CD4-positive, alpha-beta memory T cell (primary cell): ENCODE measurements at regions not wholly inside any gene's neighbourhood (a gene's known extent, or its start where the extent isn't known, plus 50 kb on each side); places are given as distances from the start of the nearest gene placed in this dataset.

Source experiments
- CTCF ChIA-PET: fragments of 350-600 bp; sonication (Branson Sonifier 250); formaldehyde crosslinking; loops from one replicate; lab custom pipeline; 2021; ENCODE audit warnings: inconsistent platforms; ENCODE audit not compliant: partially characterized antibody; lab: Charles Lee
- POLR2A ChIA-PET: fragments of 350-600 bp; sonication (Branson Sonifier 250); formaldehyde crosslinking; loops from one replicate; lab custom pipeline; 2021; ENCODE audit not compliant: partially characterized antibody; lab: Charles Lee
- DNase-seq, 5 donors: peaks; one replicate each; pipeline versions ENCODE4 v3.0.0 to v3.0.0-alpha.2; 2020 to 2022; ENCODE audit warnings: mixed read lengths in 1 of 5
- H3K27ac ChIP-seq: one replicate; pipeline ENCODE4 v1.7.0; 2013; ENCODE audit warnings: low read depth, low read length
- H3K27me3 ChIP-seq: 2 replicates; pipeline ENCODE4 v1.7.0; 2013; ENCODE audit warnings: mild to moderate bottlenecking, low read length, moderate library complexity; ENCODE audit not compliant: insufficient read depth
- H3K36me3 ChIP-seq: 2 replicates; pipeline ENCODE4 v1.7.0; 2013; ENCODE audit warnings: mild to moderate bottlenecking, low read length, moderate library complexity; ENCODE audit not compliant: insufficient read depth
- H3K4me1 ChIP-seq: 2 replicates; pipeline ENCODE4 v1.7.0; 2013; ENCODE audit warnings: mild to moderate bottlenecking, low read length, moderate library complexity; ENCODE audit not compliant: insufficient read depth
- H3K4me3 ChIP-seq, 2 donors: one replicate each; pipeline ENCODE4 v1.7.0; 2013; ENCODE audit warnings: low read length in 2 of 2, mild to moderate bottlenecking in 1 of 2
- H3K9me3 ChIP-seq, 2 donors: one replicate each; pipeline ENCODE4 v1.7.0; 2013; ENCODE audit warnings: low read length in 2 of 2, control low read depth in 1 of 2; ENCODE audit not compliant: control insufficient read depth in 1 of 2
- H3K27ac Mint-ChIP-seq, 7 donors: one replicate each; pipeline ENCODE4 v1.8.0; 2020 to 2021; ENCODE audit warnings: mixed read lengths in 7 of 7, mild to moderate bottlenecking in 6 of 7, inconsistent platforms in 3 of 7, moderate library complexity in 3 of 7
- H3K27me3 Mint-ChIP-seq, 2 donors: one replicate each; pipeline ENCODE4 v1.8.0; 2020 to 2021; ENCODE audit warnings: mixed read lengths in 2 of 2
- H3K36me3 Mint-ChIP-seq, 2 donors: one replicate each; pipeline ENCODE4 v1.8.0; 2020 to 2021; ENCODE audit warnings: mixed read lengths in 2 of 2, inconsistent platforms in 1 of 2, mild to moderate bottlenecking in 1 of 2
- H3K4me1 Mint-ChIP-seq, 4 donors: one replicate each; pipeline ENCODE4 v1.8.0; 2020 to 2021; ENCODE audit warnings: mixed read lengths in 4 of 4, mild to moderate bottlenecking in 1 of 4
- H3K4me3 Mint-ChIP-seq, 8 donors: one replicate each; pipeline ENCODE4 v1.8.0; 2020 to 2021; ENCODE audit warnings: mixed read lengths in 8 of 8, mild to moderate bottlenecking in 7 of 8, moderate library complexity in 6 of 8, inconsistent platforms in 3 of 8
- H3K9me3 Mint-ChIP-seq, 8 donors: one replicate each; pipeline ENCODE4 v1.8.0; 2020 to 2021; ENCODE audit warnings: mixed read lengths in 8 of 8, mild to moderate bottlenecking in 5 of 8, inconsistent platforms in 3 of 8, moderate library complexity in 1 of 8
- intact Hi-C: fragments of 100-400 bp; cut with micrococcal nuclease; formaldehyde crosslinking; loops from one replicate; pipeline ENCODE4 v1.15.1; 2023

DNA sequence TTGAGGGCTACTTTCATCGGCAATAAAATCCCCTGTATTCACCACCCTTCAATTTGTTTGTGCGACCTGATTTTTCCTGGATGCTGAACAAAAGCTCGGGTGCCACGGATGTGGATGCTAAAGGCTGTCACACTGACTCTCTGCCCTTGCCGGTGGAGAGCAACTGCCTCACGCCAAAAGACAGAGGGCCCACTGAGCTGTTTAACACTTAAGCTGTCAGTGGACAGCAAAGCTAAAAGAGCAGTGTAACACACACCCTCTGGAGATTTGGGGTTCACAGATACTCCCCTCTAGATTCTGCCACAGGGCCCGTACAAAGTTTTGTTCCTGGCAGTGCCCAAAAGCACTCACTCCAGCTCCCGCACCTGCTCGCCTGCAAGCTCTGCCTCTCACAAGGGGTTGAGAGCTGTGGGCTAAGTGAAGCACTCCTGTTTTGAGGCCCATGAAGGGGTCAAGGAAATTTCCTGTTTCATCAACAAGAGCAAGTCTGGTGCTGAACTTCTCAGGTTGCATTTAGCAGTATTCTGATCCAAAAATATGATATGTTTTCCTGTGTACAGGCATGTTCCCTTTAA, 1571.9 kb downstream of the ADGRL3 start:
- H3K4me1 ChIP-seq: no peaks in the 10 kb centered on the region
- DNase-seq: no peak
- no peaks in the 10 kb centered on the region for H3K27me3 ChIP-seq
- no peaks in the 10 kb centered on the region for H3K27me3 Mint-ChIP-seq
- ChIA-PET POLR2A (no interaction called here), CTCF (no interaction called here)
- intact Hi-C loops: no loop called here
- no peak overlapping the region for H3K4me3 Mint-ChIP-seq
- no peak overlapping the region for H3K27ac ChIP-seq
- H3K9me3 ChIP-seq: no peaks in the 10 kb centered on the region
- H3K36me3 ChIP-seq: no peaks in the 10 kb centered on the region
- H3K27ac Mint-ChIP-seq: no peak overlapping the region
- no peaks in the 10 kb centered on the region for H3K4me1 Mint-ChIP-seq
- no peaks in the 10 kb centered on the region for H3K36me3 Mint-ChIP-seq
- peaks cover 0 to 13% (median 9%) of the 10 kb centered on the region in 8 donors for H3K9me3 Mint-ChIP-seq
- no peak overlapping the region for H3K4me3 ChIP-seq

DNA sequence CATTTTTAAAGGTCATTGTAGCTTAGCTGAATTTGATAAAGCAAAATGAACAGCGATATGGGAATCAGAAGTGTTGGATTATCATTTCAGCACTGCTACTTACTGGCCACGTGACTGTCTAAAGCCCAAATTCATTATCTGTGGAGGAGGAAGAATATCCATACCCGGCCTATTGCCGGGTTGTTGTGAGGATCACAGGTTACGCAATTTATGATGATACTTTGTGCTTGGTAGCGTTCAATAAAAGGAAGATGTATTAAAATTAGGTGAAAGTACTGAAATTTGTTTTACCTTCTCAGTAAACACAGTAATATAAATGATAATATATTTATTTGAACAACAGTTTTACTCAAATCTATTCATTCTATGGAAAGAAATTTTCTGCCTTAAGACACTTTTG, 1540.2 kb downstream of the ADGRL3 start:
- H3K4me1 Mint-ChIP-seq: no peaks in the 10 kb centered on the region

DNA sequence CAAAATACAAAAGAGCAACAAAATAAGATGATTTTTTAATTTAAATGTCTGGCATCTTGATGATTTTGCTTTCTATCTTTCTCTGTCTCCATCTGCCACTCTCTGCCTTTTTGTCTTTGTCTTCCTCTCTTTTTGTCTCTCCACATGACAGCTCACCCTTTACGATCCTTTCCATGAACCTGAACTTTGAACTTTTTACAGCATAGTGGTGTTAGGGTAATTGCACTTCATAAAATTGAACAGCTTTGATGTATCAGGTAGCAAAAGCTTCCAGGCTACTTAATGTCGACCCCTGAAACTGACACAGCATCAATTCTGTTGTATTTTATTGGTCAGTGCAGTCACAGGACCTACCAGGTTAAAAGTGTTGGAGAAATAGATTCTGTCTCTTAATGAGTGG, 1517.0 kb downstream of the ADGRL3 start:
- H3K36me3 Mint-ChIP-seq: no peaks in the 10 kb centered on the region
- POLR2A ChIA-PET: no interaction called here
- intact Hi-C loops: no loop called here

More for the DNA sequence above, 1540.2 kb downstream of the ADGRL3 start:
- Mint-ChIP-seq H3K9me3 (peaks cover 0 to 26% (median 10%) of the 10 kb centered on the region in 8 donors), H3K27ac (no peak overlapping the region), H3K4me3 (no peak overlapping the region), H3K36me3 (no peaks in the 10 kb centered on the region), H3K27me3 (no peaks in the 10 kb centered on the region)
- no peaks in the 10 kb centered on the region for H3K4me1 ChIP-seq
- no peak for DNase-seq
- H3K36me3 ChIP-seq: no peaks in the 10 kb centered on the region
- ChIA-PET CTCF (no interaction called here), POLR2A (no interaction called here)
- H3K27ac ChIP-seq: no peak overlapping the region
- intact Hi-C loops: no loop called here
- H3K4me3 ChIP-seq: no peak overlapping the region
- H3K27me3 ChIP-seq: no peaks in the 10 kb centered on the region
- no peaks in the 10 kb centered on the region for H3K9me3 ChIP-seq

DNA sequence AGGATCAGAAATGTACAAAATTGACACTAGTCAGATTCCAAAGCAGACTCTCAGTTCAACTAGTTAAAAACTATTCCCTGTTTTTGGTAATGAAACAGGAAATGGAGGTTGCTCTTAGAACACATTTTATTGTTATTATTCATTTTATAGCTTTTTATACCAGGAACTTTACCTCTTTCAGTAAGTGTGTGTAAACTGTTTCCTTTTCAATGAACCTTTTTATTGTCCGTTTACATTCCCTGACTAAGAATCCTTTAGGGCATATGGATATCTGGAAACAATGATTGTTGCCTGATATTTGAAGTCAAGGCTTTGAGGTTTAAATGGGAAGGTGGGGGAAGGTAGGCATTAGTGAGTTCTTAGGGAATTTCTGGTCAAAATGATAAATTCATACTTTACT, 1511.4 kb downstream of the ADGRL3 start:
- Histone ChIP-seq H3K27ac (no peak overlapping the region), H3K4me1 (no peaks in the 10 kb centered on the region), H3K27me3 (no peaks in the 10 kb centered on the region), H3K9me3 (no peaks in the 10 kb centered on the region), H3K36me3 (no peaks in the 10 kb centered on the region), H3K4me3 (no peak overlapping the region)
- H3K9me3 Mint-ChIP-seq: peaks cover 0 to 22% (median 6%) of the 10 kb centered on the region in 8 donors
- H3K4me3 Mint-ChIP-seq: no peak overlapping the region
- ChIA-PET POLR2A (interaction anchor here (0.6 kb wide), 1 partner anchor 177 kb away, joined by 4 read pairs; no protein-coding TSS in a partner anchor), CTCF (no interaction called here)
- H3K4me1 Mint-ChIP-seq: no peaks in the 10 kb centered on the region
- no peak for DNase-seq
- no peak overlapping the region for H3K27ac Mint-ChIP-seq
- no peaks in the 10 kb centered on the region for H3K36me3 Mint-ChIP-seq
- intact Hi-C loops: no loop called here
- no peaks in the 10 kb centered on the region for H3K27me3 Mint-ChIP-seq

More for the DNA sequence above, 1517.0 kb downstream of the ADGRL3 start:
- no peaks in the 10 kb centered on the region for H3K9me3 ChIP-seq
- no peak overlapping the region for H3K4me3 ChIP-seq
- no peak overlapping the region for H3K27ac ChIP-seq
- no peak overlapping the region for H3K27ac Mint-ChIP-seq
- DNase-seq: no peak
- CTCF ChIA-PET: no interaction called here
- H3K4me1 ChIP-seq: no peaks in the 10 kb centered on the region
- no peaks in the 10 kb centered on the region for H3K36me3 ChIP-seq
- peaks cover 0 to 23% (median 4%) of the 10 kb centered on the region in 8 donors for H3K9me3 Mint-ChIP-seq
- H3K27me3 ChIP-seq: no peaks in the 10 kb centered on the region
- no peaks in the 10 kb centered on the region for H3K27me3 Mint-ChIP-seq
- no peak overlapping the region for H3K4me3 Mint-ChIP-seq
- no peaks in the 10 kb centered on the region for H3K4me1 Mint-ChIP-seq

DNA sequence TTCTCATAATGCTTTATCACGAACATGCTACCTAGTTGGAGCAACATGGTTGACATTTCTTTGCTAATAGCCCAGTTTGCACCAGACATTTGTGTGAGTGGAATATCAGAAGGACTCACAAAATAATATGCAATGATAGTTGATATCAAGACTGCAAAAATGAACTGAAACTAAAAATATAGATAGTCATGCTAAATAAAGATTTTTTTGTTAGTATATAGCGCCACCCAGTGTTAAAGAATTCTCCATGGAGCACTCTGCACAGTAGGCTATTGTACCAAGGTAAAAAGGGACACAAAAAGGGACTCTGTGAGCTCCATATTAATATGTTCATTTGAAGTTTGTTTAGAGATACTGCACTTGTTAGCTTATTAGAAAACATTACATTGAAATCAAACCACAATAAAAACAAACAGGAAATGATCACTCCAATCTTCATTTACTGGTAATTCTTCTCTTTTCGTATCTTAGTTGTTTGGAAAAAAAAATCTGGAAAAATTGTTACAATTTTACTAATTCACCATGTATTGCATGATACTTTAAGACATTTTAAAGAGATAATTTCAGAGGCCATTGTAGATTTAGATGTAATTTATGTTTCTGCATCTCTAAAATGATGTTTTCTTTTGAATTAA, 1509.6 kb downstream of the ADGRL3 start:
- no peak overlapping the region for H3K27ac Mint-ChIP-seq
- no peaks in the 10 kb centered on the region for H3K4me1 Mint-ChIP-seq
- CTCF ChIA-PET: no interaction called here
- no peaks in the 10 kb centered on the region for H3K27me3 Mint-ChIP-seq
- Histone ChIP-seq H3K4me1 (no peaks in the 10 kb centered on the region), H3K4me3 (no peak overlapping the region), H3K27ac (no peak overlapping the region), H3K27me3 (no peaks in the 10 kb centered on the region), H3K36me3 (no peaks in the 10 kb centered on the region), H3K9me3 (no peaks in the 10 kb centered on the region)
- POLR2A ChIA-PET: no interaction called here
- H3K36me3 Mint-ChIP-seq: no peaks in the 10 kb centered on the region
- intact Hi-C loops: no loop called here
- no peak overlapping the region for H3K4me3 Mint-ChIP-seq
- peaks cover 0 to 14% (median 3%) of the 10 kb centered on the region in 8 donors for H3K9me3 Mint-ChIP-seq
- DNase-seq: no peak

- POLR2A ChIA-PET: no interaction called here
- DNase-seq: no peak
- Mint-ChIP-seq H3K27me3 (no peaks in the 10 kb centered on the region), H3K27ac (no peak overlapping the region), H3K4me1 (no peaks in the 10 kb centered on the region), H3K9me3 (peaks cover 0 to 14% (median 3%) of the 10 kb centered on the region in 8 donors), H3K4me3 (no peak overlapping the region), H3K36me3 (no peaks in the 10 kb centered on the region)
- no peak overlapping the region for H3K4me3 ChIP-seq
- H3K27me3 ChIP-seq: no peaks in the 10 kb centered on the region
- no peaks in the 10 kb centered on the region for H3K9me3 ChIP-seq
- CTCF ChIA-PET: no interaction called here
- no peaks in the 10 kb centered on the region for H3K36me3 ChIP-seq
- intact Hi-C loops: no loop called here
- H3K27ac ChIP-seq: no peak overlapping the region
- no peaks in the 10 kb centered on the region for H3K4me1 ChIP-seq
Observed at GRCh38 chr4:62706423-62706822, 1506.3 kb downstream of the ADGRL3 start.

GRCh38 chr4:62683799-62684566, 1483.9 kb downstream of the ADGRL3 start:
- CTCF ChIA-PET: no interaction called here
- Mint-ChIP-seq H3K27me3 (no peaks in the 10 kb centered on the region), H3K27ac (no peak overlapping the region), H3K4me3 (no peak overlapping the region), H3K4me1 (no peaks in the 10 kb centered on the region), H3K9me3 (peaks cover 6 to 17% (median 10%) of the 10 kb centered on the region in 8 donors), H3K36me3 (no peaks in the 10 kb centered on the region)
- POLR2A ChIA-PET: no interaction called here
- no peaks in the 10 kb centered on the region for H3K27me3 ChIP-seq
- DNase-seq: peak in 1 of 5 donors; percentile 35
- H3K27ac ChIP-seq: no peak overlapping the region
- intact Hi-C loops: no loop called here
- no peaks in the 10 kb centered on the region for H3K36me3 ChIP-seq
- no peaks in the 10 kb centered on the region for H3K4me1 ChIP-seq
- no peak overlapping the region for H3K4me3 ChIP-seq
- peaks cover 0 to 3% of the 10 kb centered on the region in 2 donors for H3K9me3 ChIP-seq
